CD14-positive monocyte (primary cell): ENCODE measurements at regions not wholly inside any gene's neighbourhood (a gene's known extent, or its start where the extent isn't known, plus 50 kb on each side); places are given as distances from the start of the nearest gene placed in this dataset.

Source experiments
- DNase-seq, 3 donors: peaks; one replicate each; pipeline ENCODE4 v3.0.0-alpha.2; 2011 to 2022
- H2AFZ ChIP-seq: 2 replicates; pipeline ENCODE4 v1.6.0; 2012; ENCODE audit warnings: mild to moderate bottlenecking, low read depth, low read length, inconsistent platforms; ENCODE audit not compliant: insufficient read depth, poor library complexity, severe bottlenecking
- H3K27ac ChIP-seq, 2 donors: 1 replicate in 1 of 2; 2 replicates in 1 of 2; pipeline ENCODE4 v1.5.1; 2012 to 2013; ENCODE audit warnings: low read length in 2 of 2, control low read depth in 1 of 2, inconsistent platforms in 1 of 2, low read depth in 1 of 2, mild to moderate bottlenecking in 1 of 2
- H3K27me3 ChIP-seq, 2 donors: one replicate each; pipeline versions ENCODE4 v1.6.0 to v1.6.1; 2011 to 2013; ENCODE audit warnings: low read length in 2 of 2; ENCODE audit not compliant: control insufficient read depth in 2 of 2, insufficient read depth in 2 of 2
- H3K36me3 ChIP-seq, 2 donors: replicated peaks in 1 of 2; 1 replicate in 1 of 2; 2 replicates in 1 of 2; pipeline versions ENCODE4 v1.5.1 to v1.6.1; 2012 to 2013; ENCODE audit warnings: low read length in 2 of 2, control low read depth in 1 of 2, inconsistent platforms in 1 of 2, mild to moderate bottlenecking in 1 of 2; ENCODE audit not compliant: insufficient read depth in 2 of 2, control insufficient read depth in 1 of 2
- H3K4me1 ChIP-seq, 2 donors: 1 replicate in 1 of 2; 2 replicates in 1 of 2; pipeline versions ENCODE4 v1.5.1 to v1.6.1; 2012 to 2013; ENCODE audit warnings: low read length in 2 of 2, control low read depth in 1 of 2, inconsistent platforms in 1 of 2, mild to moderate bottlenecking in 1 of 2, moderate library complexity in 1 of 2; ENCODE audit not compliant: insufficient read depth in 2 of 2, control insufficient read depth in 1 of 2
- H3K4me2 ChIP-seq: replicated peaks from 2 replicates; pipeline ENCODE3; 2012; ENCODE audit warnings: low read length, moderate library complexity, mild to moderate bottlenecking; ENCODE audit not compliant: poor library complexity, severe bottlenecking; ENCODE audit errors: extremely low read depth
- H3K4me3 ChIP-seq, 3 experiments: fragments of 200-600 bp in 1 of 3; sonication (generic) in 1 of 3; replicated peaks in 1 of 3; 1 replicate in 2 of 3; 2 replicates in 1 of 3; pipeline ENCODE4 v1.5.1; 2011 to 2013; ENCODE audit warnings: low read length in 3 of 3, mild to moderate bottlenecking in 3 of 3, control low read depth in 2 of 3, low read depth in 2 of 3, inconsistent platforms in 1 of 3, moderate library complexity in 1 of 3
- H3K79me2 ChIP-seq: 2 replicates; pipeline ENCODE4 v1.6.0; 2012; ENCODE audit warnings: mild to moderate bottlenecking, control low read depth, inconsistent platforms, low read length, moderate library complexity; ENCODE audit not compliant: insufficient read depth
- H3K9ac ChIP-seq: 2 replicates; pipeline ENCODE4 v1.6.0; 2017; ENCODE audit warnings: low read length, mild to moderate bottlenecking; ENCODE audit not compliant: insufficient read depth, poor library complexity, severe bottlenecking
- H3K9me3 ChIP-seq, 2 donors: replicated peaks in 1 of 2; 1 replicate in 1 of 2; 2 replicates in 1 of 2; pipeline versions ENCODE4 v1.5.1 to v1.6.1; 2012 to 2013; ENCODE audit warnings: low read length in 2 of 2, control low read depth in 1 of 2; ENCODE audit not compliant: control insufficient read depth in 1 of 2, insufficient read depth in 1 of 2
- H4K20me1 ChIP-seq: 2 replicates; pipeline ENCODE4 v1.6.0; 2012; ENCODE audit warnings: mild to moderate bottlenecking, low read length, control low read depth, moderate library complexity; ENCODE audit not compliant: insufficient read depth
- H3K27ac Mint-ChIP-seq, 7 donors: one replicate each; pipeline ENCODE4 v1.8.0; 2020; ENCODE audit warnings: mild to moderate bottlenecking in 7 of 7, mixed read lengths in 7 of 7, moderate library complexity in 6 of 7, inconsistent platforms in 2 of 7
- H3K27me3 Mint-ChIP-seq, 3 donors: one replicate each; pipeline ENCODE4 v1.8.0; 2021 to 2022; ENCODE audit warnings: low read depth in 3 of 3, mild to moderate bottlenecking in 3 of 3, mixed read lengths in 3 of 3, moderate library complexity in 3 of 3, inconsistent platforms in 1 of 3
- H3K36me3 Mint-ChIP-seq, 2 donors: one replicate each; pipeline ENCODE4 v1.8.0; 2020; ENCODE audit warnings: mixed read lengths in 2 of 2, inconsistent platforms in 1 of 2, mild to moderate bottlenecking in 1 of 2
- H3K4me1 Mint-ChIP-seq: one replicate; pipeline ENCODE4 v1.8.0; 2020; ENCODE audit warnings: mild to moderate bottlenecking, mixed read lengths
- H3K4me3 Mint-ChIP-seq, 2 donors: one replicate each; pipeline ENCODE4 v1.8.0; 2020; ENCODE audit warnings: mild to moderate bottlenecking in 2 of 2, mixed read lengths in 2 of 2, moderate library complexity in 1 of 2
- H3K9me3 Mint-ChIP-seq, 7 donors: one replicate each; pipeline ENCODE4 v1.8.0; 2020 to 2022; ENCODE audit warnings: mixed read lengths in 7 of 7, mild to moderate bottlenecking in 6 of 7, moderate library complexity in 6 of 7, inconsistent platforms in 2 of 7
- CTCF ChIP-seq: fragments of 200-600 bp; IDR thresholded peaks from one replicate; pipeline ENCODE4 v1.8.0; 2022; ENCODE audit warnings: antibody characterized with exemption, mild to moderate bottlenecking
- WGBS: methylation state at CpG from one replicate; pipeline ENCODE4 v1.1.5; 2013; ENCODE audit warnings: missing lambda C conversion rate; ENCODE audit not compliant: insufficient coverage; 5-methylcytosine and 5-hydroxymethylcytosine counted together
- intact Hi-C, 2 donors: fragments of 100-400 bp; cut with micrococcal nuclease; formaldehyde crosslinking; loops; one replicate each; pipeline versions ENCODE4 v1.15.0 to v1.15.1; 2023

- H3K4me2 ChIP-seq, result no peak overlapping the region
- no CpG with 5 or more reads among the region's 3 CpGs for WGBS
- no peak overlapping the region for H3K4me3 ChIP-seq
- no peak overlapping the region for H3K27ac Mint-ChIP-seq
- H3K79me2 ChIP-seq, result no peaks in the 10 kb centered on the region
- H3K27me3 ChIP-seq, result no peaks in the 10 kb centered on the region
- H3K4me1 Mint-ChIP-seq, result no peaks in the 10 kb centered on the region
- H3K9me3 Mint-ChIP-seq, result peaks cover 0 to 5% (median 4%) of the 10 kb centered on the region in 7 donors
- H2AFZ ChIP-seq, result no peak overlapping the region
- intact Hi-C loops, result no loop called here
- H3K36me3 Mint-ChIP-seq, result no peaks in the 10 kb centered on the region
- no peak overlapping the region for H3K27ac ChIP-seq
- H3K36me3 ChIP-seq, result no peaks in the 10 kb centered on the region
- H3K27me3 Mint-ChIP-seq, result no peaks in the 10 kb centered on the region
- H3K4me1 ChIP-seq, result no peaks in the 10 kb centered on the region
- no peaks in the 10 kb centered on the region for H4K20me1 ChIP-seq
- H3K9me3 ChIP-seq, result peaks cover 0 to 4% of the 10 kb centered on the region in 2 donors
- H3K9ac ChIP-seq, result no peak overlapping the region
- no peak for TF ChIP-seq CTCF
- no peak overlapping the region for H3K4me3 Mint-ChIP-seq
- no peak for DNase-seq
Measured at GRCh38 chr4:156623376-156623775, 348.2 kb downstream of the PDGFC start.

- no peak overlapping the region for H3K9ac ChIP-seq
- intact Hi-C loops, result no loop called here
- no peaks in the 10 kb centered on the region for H3K4me1 ChIP-seq
- no peak overlapping the region for H2AFZ ChIP-seq
- no peaks in the 10 kb centered on the region for H3K79me2 ChIP-seq
- H3K4me3 Mint-ChIP-seq, result no peak overlapping the region
- TF ChIP-seq CTCF, result no peak
- H3K27me3 ChIP-seq, result no peaks in the 10 kb centered on the region
- 83% methylated on average over 1 of the region's 1 CpG for WGBS
- no peaks in the 10 kb centered on the region for H3K36me3 Mint-ChIP-seq
- H3K4me2 ChIP-seq, result no peak overlapping the region
- peaks cover 0 to 4% (median 0%) of the 10 kb centered on the region in 7 donors for H3K9me3 Mint-ChIP-seq
- no peaks in the 10 kb centered on the region for H3K36me3 ChIP-seq
- H3K27ac ChIP-seq, result no peak overlapping the region
- no peak overlapping the region for H3K27ac Mint-ChIP-seq
- no peaks in the 10 kb centered on the region for H3K9me3 ChIP-seq
- DNase-seq, result no peak
- no peaks in the 10 kb centered on the region for H4K20me1 ChIP-seq
- no peak overlapping the region for H3K4me3 ChIP-seq
- no peaks in the 10 kb centered on the region for H3K4me1 Mint-ChIP-seq
- no peaks in the 10 kb centered on the region for H3K27me3 Mint-ChIP-seq
Measured at GRCh38 chr4:156620786-156621185, 350.8 kb downstream of the PDGFC start.
